22Rv1 (cell line): ENCODE measurements at regions not wholly inside any gene's neighbourhood (a gene's known extent, or its start where the extent isn't known, plus 50 kb on each side); places are given as distances from the start of the nearest gene placed in this dataset.

Experiments
- CTCF ChIP-seq: fragments of 450-650 bp; IDR thresholded peaks from 2 replicates; pipeline ENCODE4 v1.5.1; 2017; ENCODE audit warnings: mild to moderate bottlenecking
- ZFX ChIP-seq: fragments of 450-650 bp; IDR thresholded peaks from 2 replicates; pipeline ENCODE4 v1.6.1; 2017; ENCODE audit warnings: antibody characterized with exemption, borderline replicate concordance

- no peak for TF ChIP-seq CTCF
- no peak for TF ChIP-seq ZFX
Measured at GRCh38 chr12:88986056-88986455, 366.2 kb downstream of the DUSP6 start.
